ENCODE measurements at regions not wholly inside any gene's neighbourhood (a gene's known extent, or its start where the extent isn't known, plus 50 kb on each side); places are given as distances from the start of the nearest gene placed in this dataset.

- H3K4me3 ChIP-seq (ENCODE audit: control insufficient read depth, low read depth, low read length), result no peak overlapping the region
- no peak for TF ChIP-seq CTCF (conservative IDR thresholded peaks at IDR 0.05; ENCODE audit: control insufficient read depth, insufficient read depth, low read depth, low read length)
- no peak for DNase-seq (ENCODE audit: low read depth)
Observed at GRCh38 chr10:113447278-113447677, 105.6 kb upstream of the HABP2 start.

- TF ChIP-seq CTCF (conservative IDR thresholded peaks at IDR 0.05; ENCODE audit: control insufficient read depth, insufficient read depth, low read depth, low read length), result no peak
- no peak overlapping the region for H3K4me3 ChIP-seq (ENCODE audit: control insufficient read depth, low read depth, low read length)
- no peak for DNase-seq (ENCODE audit: low read depth)
Observed at GRCh38 chr10:113449006-113449695, 103.7 kb upstream of the HABP2 start.

GRCh38 chr10:113450046-113450804 lies 102.6 kb upstream of the HABP2 start:
- no peak for DNase-seq (ENCODE audit: low read depth)

GRCh38 chr10:113450906-113451305 lies 101.9 kb upstream of the HABP2 start:
- no peak for TF ChIP-seq CTCF (conservative IDR thresholded peaks at IDR 0.05; ENCODE audit: control insufficient read depth, insufficient read depth, low read depth, low read length)
- no peak overlapping the region for H3K4me3 ChIP-seq (ENCODE audit: control insufficient read depth, low read depth, low read length)
- DNase-seq (ENCODE audit: low read depth), result no peak

More at GRCh38 chr10:113450046-113450804, 102.6 kb upstream of the HABP2 start:
- TF ChIP-seq CTCF (conservative IDR thresholded peaks at IDR 0.05; ENCODE audit: control insufficient read depth, insufficient read depth, low read depth, low read length), result no peak
- H3K4me3 ChIP-seq (ENCODE audit: control insufficient read depth, low read depth, low read length), result no peak overlapping the region

GRCh38 chr10:113452146-113452845 lies 100.6 kb upstream of the HABP2 start:
- DNase-seq (ENCODE audit: low read depth), result no peak
- no peak for TF ChIP-seq CTCF (conservative IDR thresholded peaks at IDR 0.05; ENCODE audit: control insufficient read depth, insufficient read depth, low read depth, low read length)

GRCh38 chr10:113453351-113453750 lies 99.5 kb upstream of the HABP2 start:
- DNase-seq (ENCODE audit: low read depth), result no peak
- no peak for TF ChIP-seq CTCF (conservative IDR thresholded peaks at IDR 0.05; ENCODE audit: control insufficient read depth, insufficient read depth, low read depth, low read length)
- no peak overlapping the region for H3K4me3 ChIP-seq (ENCODE audit: control insufficient read depth, low read depth, low read length)

More at GRCh38 chr10:113452146-113452845, 100.6 kb upstream of the HABP2 start:
- H3K4me3 ChIP-seq (ENCODE audit: control insufficient read depth, low read depth, low read length), result no peak overlapping the region

Measured in fibroblast of mammary gland (primary cell).